Gastrocnemius medialis (tissue), 4 donors: ENCODE measurements at regions not wholly inside any gene's neighbourhood (a gene's known extent, or its start where the extent isn't known, plus 50 kb on each side); places are given as distances from the start of the nearest gene placed in this dataset.
A peak's percentile ranks its signal among the peaks of the same experiment; 100 is the strongest.

Experiments used
- ATAC-seq, 2 donors: fragments of 150-250 bp; one replicate each; pipeline ENCODE4 v1.9.1; 2016
- DNase-seq, 2 donors: peaks; one replicate each; pipeline ENCODE4 v3.0.0-alpha.2; 2019
- H3K27ac ChIP-seq, 4 donors: fragments of 200-600 bp; sonication (generic); 1 replicate in 1 of 4; 2 replicates in 3 of 4; pipeline ENCODE4 v1.5.1; 2016 to 2018; ENCODE audit warnings: mild to moderate bottlenecking in 2 of 4, moderate library complexity in 1 of 4
- H3K27me3 ChIP-seq, 3 donors: fragments of 200-600 bp; sonication (generic) in 2 of 3; 1 replicate in 1 of 3; 2 replicates in 2 of 3; pipeline versions ENCODE4 v1.5.1 to v1.6.0; 2016 to 2019; ENCODE audit warnings: mild to moderate bottlenecking in 1 of 3, moderate library complexity in 1 of 3
- H3K36me3 ChIP-seq, 2 donors: fragments of 200-600 bp; sonication (generic) in 1 of 2; one replicate each; pipeline ENCODE4 v1.5.1; 2017 to 2018
- H3K4me1 ChIP-seq, 2 donors: fragments of 200-600 bp; sonication (generic) in 1 of 2; one replicate each; pipeline ENCODE4 v1.5.1; 2016 to 2017; ENCODE audit warnings: mild to moderate bottlenecking in 2 of 2
- H3K4me3 ChIP-seq, 4 donors: fragments of 200-600 bp; sonication (generic) in 3 of 4; 1 replicate in 1 of 4; 2 replicates in 3 of 4; pipeline ENCODE4 v1.5.1; 2016 to 2019; ENCODE audit warnings: mild to moderate bottlenecking in 2 of 4
- H3K9me3 ChIP-seq, 3 donors: fragments of 200-600 bp; sonication (generic) in 2 of 3; 1 replicate in 1 of 3; 2 replicates in 2 of 3; pipeline ENCODE4 v1.5.1; 2016 to 2019
- POLR2A ChIP-seq, 2 donors: fragments of 450-650 bp; IDR thresholded peaks; one replicate each; pipeline ENCODE4 v1.6.1; 2017; ENCODE audit warnings: antibody characterized with exemption in 2 of 2, mild to moderate bottlenecking in 2 of 2, moderate library complexity in 2 of 2
- in situ Hi-C, 4 donors: fragments of 200-750 bp; cut with MboI; loops; one replicate each; pipeline versions ENCODE4 v1.15.0 to v1.8.0; 2017; ENCODE audit warnings: low sequenced_read_pairs in 4 of 4
- intact Hi-C: fragments of 100-400 bp; cut with DNase I; formaldehyde crosslinking; loops from one replicate; pipeline ENCODE4 v1.15.1; 2023; ENCODE audit warnings: low total_unique reads
- TF ChIP-seq, protein P1 (sequence below), 5 experiments: fragments of 450-650 bp in 3 of 5; fragments of 200-600 bp in 2 of 5; sonication (generic) in 2 of 5; IDR thresholded peaks in 4 of 5; conservative IDR thresholded peaks in 1 of 5; 1 replicate in 4 of 5; 2 replicates in 1 of 5; pipeline ENCODE4 v1.5.1; 2016 to 2019; ENCODE audit warnings: antibody characterized with exemption in 5 of 5, mild to moderate bottlenecking in 3 of 5, moderate library complexity in 3 of 5

DNA sequence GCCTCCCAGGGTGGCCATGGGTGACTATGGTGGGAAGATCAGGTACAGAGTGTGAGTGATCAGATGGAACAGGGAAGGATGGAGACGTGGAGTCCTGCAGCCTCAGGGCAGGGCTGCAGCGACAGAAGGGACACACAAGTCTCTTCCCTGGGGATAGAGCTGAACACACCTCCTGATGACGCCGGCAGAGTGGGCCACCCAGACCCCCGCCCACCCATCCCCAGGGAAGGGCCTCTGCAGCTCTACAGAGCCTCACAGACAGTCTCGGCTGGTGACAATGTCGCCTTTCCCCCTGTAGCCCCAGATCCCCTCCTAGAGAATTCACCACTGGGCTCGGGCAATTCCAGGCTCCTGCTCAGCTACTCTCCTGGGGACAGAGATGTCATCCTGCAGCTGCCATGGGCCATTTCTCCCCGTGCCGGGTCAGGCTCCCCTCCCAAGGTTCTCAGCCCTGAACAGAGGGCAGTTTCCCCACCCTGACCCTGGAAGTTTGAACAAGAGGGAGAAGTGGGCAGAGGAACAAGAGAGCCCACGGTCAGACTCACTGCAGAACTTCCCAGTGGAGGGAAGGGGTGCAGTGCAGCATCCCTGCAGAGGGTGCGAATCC is 115.7 kb downstream of the NCOR2 start:
- no peak for DNase-seq
- in situ Hi-C loops (loop anchor here in 1 of 4 donors (25.0 kb wide), 1 partner anchor 89 kb away; no protein-coding TSS in a partner anchor), intact Hi-C loops (loop anchor here (2.0 kb wide), 1 partner anchor 65 kb away; no protein-coding TSS in a partner anchor)
- Histone ChIP-seq H3K27me3 (no peaks in the 10 kb centered on the region), H3K4me1 (peaks cover 41 to 51% of the 10 kb centered on the region in 2 donors), H3K4me3 (no peak overlapping the region), H3K9me3 (no peaks in the 10 kb centered on the region), H3K27ac (peak overlapping the region in 2 of 4 donors; percentile 93 to 99), H3K36me3 (no peaks in the 10 kb centered on the region)
- no peak for ATAC-seq
- TF ChIP-seq POLR2A (IDR thresholded peaks at IDR 0.05) = no peak
- TF ChIP-seq, protein P1, sequence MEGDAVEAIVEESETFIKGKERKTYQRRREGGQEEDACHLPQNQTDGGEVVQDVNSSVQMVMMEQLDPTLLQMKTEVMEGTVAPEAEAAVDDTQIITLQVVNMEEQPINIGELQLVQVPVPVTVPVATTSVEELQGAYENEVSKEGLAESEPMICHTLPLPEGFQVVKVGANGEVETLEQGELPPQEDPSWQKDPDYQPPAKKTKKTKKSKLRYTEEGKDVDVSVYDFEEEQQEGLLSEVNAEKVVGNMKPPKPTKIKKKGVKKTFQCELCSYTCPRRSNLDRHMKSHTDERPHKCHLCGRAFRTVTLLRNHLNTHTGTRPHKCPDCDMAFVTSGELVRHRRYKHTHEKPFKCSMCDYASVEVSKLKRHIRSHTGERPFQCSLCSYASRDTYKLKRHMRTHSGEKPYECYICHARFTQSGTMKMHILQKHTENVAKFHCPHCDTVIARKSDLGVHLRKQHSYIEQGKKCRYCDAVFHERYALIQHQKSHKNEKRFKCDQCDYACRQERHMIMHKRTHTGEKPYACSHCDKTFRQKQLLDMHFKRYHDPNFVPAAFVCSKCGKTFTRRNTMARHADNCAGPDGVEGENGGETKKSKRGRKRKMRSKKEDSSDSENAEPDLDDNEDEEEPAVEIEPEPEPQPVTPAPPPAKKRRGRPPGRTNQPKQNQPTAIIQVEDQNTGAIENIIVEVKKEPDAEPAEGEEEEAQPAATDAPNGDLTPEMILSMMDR (IDR thresholded peaks at IDR 0.05 in 4 of 5, conservative IDR thresholded peaks at IDR 0.05 in 1 of 5) = no peak

- H3K4me3 ChIP-seq = no peak overlapping the region
- TF ChIP-seq, protein P1 (IDR thresholded peaks at IDR 0.05 in 4 of 5, conservative IDR thresholded peaks at IDR 0.05 in 1 of 5) = no peak
- TF ChIP-seq POLR2A (IDR thresholded peaks at IDR 0.05) = no peak
- DNase-seq (no peak), ATAC-seq (no peak)
- H3K4me1 ChIP-seq = peaks cover 38 to 50% of the 10 kb centered on the region in 2 donors
- H3K27me3 ChIP-seq = no peaks in the 10 kb centered on the region
- no peaks in the 10 kb centered on the region for H3K36me3 ChIP-seq
- H3K9me3 ChIP-seq = no peaks in the 10 kb centered on the region
- no peak overlapping the region for H3K27ac ChIP-seq
- intact Hi-C loops (no loop called here), in situ Hi-C loops (loop anchor here in 1 of 4 donors (25.0 kb wide), 1 partner anchor 89 kb away; no protein-coding TSS in a partner anchor)
Observed at GRCh38 chr12:124451016-124451415, 116.4 kb downstream of the NCOR2 start.

DNA sequence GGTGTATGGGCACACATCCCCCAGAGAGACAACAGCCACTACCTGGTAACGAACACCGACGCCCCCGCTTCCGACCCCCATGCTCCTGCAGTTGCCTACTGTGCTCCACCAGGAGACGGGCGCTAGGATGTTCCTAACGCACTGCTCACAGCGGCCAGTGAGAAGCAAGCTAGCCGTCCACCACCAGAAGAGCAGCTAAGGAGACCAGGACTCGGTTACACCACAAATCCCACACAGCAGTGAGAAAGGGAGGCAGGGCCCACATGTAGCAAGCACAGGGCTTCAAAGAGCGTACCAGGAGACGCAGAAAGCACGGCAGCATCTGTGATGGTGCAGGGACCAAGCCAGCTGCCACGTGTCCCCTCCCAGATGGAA is 117.0 kb downstream of the NCOR2 start:
- no peaks in the 10 kb centered on the region for H3K27me3 ChIP-seq
- H3K36me3 ChIP-seq = no peaks in the 10 kb centered on the region
- intact Hi-C loops (no loop called here), in situ Hi-C loops (loop anchor here in 1 of 4 donors (25.0 kb wide), 1 partner anchor 88 kb away; no protein-coding TSS in a partner anchor)
- no peak overlapping the region for H3K27ac ChIP-seq
- peaks cover 32 to 48% of the 10 kb centered on the region in 2 donors for H3K4me1 ChIP-seq
- TF ChIP-seq POLR2A (IDR thresholded peaks at IDR 0.05) = no peak
- TF ChIP-seq, protein P1 (IDR thresholded peaks at IDR 0.05 in 4 of 5, conservative IDR thresholded peaks at IDR 0.05 in 1 of 5) = no peak
- no peak overlapping the region for H3K4me3 ChIP-seq
- no peak for ATAC-seq
- no peaks in the 10 kb centered on the region for H3K9me3 ChIP-seq
- no peak for DNase-seq

GRCh38 chr12:124449623-124450375 is 117.6 kb downstream of the NCOR2 start:
- no peak for ATAC-seq
- no peak overlapping the region for H3K27ac ChIP-seq

More at GRCh38 chr12:124449623-124450375, 117.6 kb downstream of the NCOR2 start:
- TF ChIP-seq, protein P1 (IDR thresholded peaks at IDR 0.05 in 4 of 5, conservative IDR thresholded peaks at IDR 0.05 in 1 of 5) = no peak
- TF ChIP-seq POLR2A (IDR thresholded peaks at IDR 0.05) = no peak
- H3K4me3 ChIP-seq = no peak overlapping the region
- H3K36me3 ChIP-seq = no peaks in the 10 kb centered on the region
- no peak for DNase-seq
- intact Hi-C loops (no loop called here), in situ Hi-C loops (loop anchor here in 1 of 4 donors (25.0 kb wide), 1 partner anchor 87 kb away; no protein-coding TSS in a partner anchor)
- peaks cover 26 to 43% of the 10 kb centered on the region in 2 donors for H3K4me1 ChIP-seq
- H3K9me3 ChIP-seq = no peaks in the 10 kb centered on the region
- no peaks in the 10 kb centered on the region for H3K27me3 ChIP-seq
